ENCODE measurements at regions not wholly inside any gene's neighbourhood (a gene's known extent, or its start where the extent isn't known, plus 50 kb on each side); places are given as distances from the start of the nearest gene placed in this dataset.

DNA sequence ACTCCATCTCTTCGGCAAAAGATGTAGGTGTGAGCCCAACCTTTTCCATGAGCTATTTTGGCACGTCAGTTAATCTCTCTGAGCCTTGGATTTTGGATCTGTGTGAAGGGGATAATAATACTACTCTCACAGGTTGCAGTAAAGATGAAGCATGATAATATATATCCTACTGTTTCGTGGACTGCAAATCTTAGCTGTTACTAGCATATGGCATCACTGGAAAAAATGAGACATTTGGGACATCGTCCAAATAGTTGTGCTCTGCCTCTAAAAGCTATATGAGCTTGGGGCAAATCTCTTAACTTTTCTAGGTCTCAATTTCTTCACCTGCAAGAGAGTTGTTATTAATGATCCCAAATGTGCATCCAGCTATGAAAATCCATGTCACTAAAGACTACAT lies 147.4 kb upstream of the ZRANB2 start:
- no peak for DNase-seq (ENCODE audit: low read depth)
- TF ChIP-seq, protein P1, sequence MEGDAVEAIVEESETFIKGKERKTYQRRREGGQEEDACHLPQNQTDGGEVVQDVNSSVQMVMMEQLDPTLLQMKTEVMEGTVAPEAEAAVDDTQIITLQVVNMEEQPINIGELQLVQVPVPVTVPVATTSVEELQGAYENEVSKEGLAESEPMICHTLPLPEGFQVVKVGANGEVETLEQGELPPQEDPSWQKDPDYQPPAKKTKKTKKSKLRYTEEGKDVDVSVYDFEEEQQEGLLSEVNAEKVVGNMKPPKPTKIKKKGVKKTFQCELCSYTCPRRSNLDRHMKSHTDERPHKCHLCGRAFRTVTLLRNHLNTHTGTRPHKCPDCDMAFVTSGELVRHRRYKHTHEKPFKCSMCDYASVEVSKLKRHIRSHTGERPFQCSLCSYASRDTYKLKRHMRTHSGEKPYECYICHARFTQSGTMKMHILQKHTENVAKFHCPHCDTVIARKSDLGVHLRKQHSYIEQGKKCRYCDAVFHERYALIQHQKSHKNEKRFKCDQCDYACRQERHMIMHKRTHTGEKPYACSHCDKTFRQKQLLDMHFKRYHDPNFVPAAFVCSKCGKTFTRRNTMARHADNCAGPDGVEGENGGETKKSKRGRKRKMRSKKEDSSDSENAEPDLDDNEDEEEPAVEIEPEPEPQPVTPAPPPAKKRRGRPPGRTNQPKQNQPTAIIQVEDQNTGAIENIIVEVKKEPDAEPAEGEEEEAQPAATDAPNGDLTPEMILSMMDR (IDR thresholded peaks at IDR 0.05; ENCODE audit: insufficient read depth, low read depth, low read length, missing control alignments): no peak

DNA sequence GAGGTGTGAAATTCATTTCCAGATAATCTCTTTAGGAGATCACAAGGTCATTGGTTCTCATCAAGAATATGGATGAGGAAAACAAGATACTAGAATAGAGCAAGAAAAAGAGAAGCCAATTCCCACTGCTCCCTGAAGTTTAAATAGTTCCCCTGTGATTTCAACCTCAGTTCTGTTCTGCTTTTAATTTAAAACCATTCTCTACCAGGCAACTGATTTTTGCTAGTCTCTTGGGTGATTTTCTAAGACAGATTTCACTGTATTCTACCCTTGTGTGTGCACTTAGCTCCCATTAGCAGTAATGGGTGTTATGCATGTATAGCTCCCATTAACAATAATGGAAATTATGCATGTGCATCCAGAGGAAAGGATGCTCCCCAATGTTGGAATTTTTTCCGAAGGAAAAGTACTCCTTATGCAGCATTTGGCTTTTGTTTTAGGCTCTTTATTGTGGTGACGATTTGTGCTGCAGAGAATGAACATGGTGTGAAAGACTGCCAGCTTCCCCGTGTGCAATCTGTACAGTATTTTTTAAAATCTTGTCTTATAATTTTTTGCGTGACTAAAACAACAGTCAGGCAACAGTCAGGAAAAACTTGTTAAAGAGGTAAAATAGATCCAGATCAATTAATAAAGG lies 144.0 kb upstream of the ZRANB2 start:
- H3K4me3 ChIP-seq (ENCODE audit: low read depth, low read length): no peak overlapping the region
- no peak for DNase-seq (ENCODE audit: low read depth)

More for the DNA sequence above, 147.4 kb upstream of the ZRANB2 start:
- H3K4me3 ChIP-seq (ENCODE audit: low read depth, low read length): no peak overlapping the region

DNA sequence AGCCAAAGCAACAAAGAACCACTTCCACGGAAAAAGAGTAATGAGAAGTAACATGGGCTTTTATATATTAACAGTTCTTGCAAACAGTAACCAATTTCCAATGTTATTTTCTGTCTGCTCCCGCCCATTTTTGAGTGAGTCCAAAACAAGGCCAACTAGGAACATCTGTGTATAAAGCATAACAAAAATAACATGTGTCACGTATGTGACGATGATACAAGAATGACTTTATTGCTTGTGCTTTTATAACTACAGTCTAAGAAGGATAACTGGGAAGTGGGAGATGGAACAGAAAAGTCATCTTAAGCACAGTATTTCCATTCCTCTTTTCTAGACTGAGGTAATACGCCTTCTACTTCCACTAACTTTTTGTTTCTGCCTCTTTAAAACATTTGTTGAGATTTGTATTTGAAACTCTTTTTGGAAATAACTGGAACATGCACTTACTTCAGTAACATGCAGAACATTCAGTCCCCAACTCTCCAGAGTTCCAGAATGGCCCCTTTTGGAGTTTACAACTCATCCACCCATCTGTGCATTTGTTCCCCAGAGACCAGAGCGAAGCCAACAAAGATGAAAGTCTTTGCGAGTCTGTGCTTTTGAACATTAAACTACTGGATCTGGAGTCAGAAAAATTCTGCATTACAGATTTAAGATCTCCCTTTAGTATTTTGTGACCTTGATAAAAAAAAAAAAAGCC lies 143.0 kb upstream of the ZRANB2 start:
- H3K4me3 ChIP-seq (ENCODE audit: low read depth, low read length): no peak overlapping the region
- TF ChIP-seq, protein P1 (IDR thresholded peaks at IDR 0.05; ENCODE audit: insufficient read depth, low read depth, low read length, missing control alignments): no peak
- DNase-seq (ENCODE audit: low read depth): no peak

More for the DNA sequence above, 144.0 kb upstream of the ZRANB2 start:
- TF ChIP-seq, protein P1 (IDR thresholded peaks at IDR 0.05; ENCODE audit: insufficient read depth, low read depth, low read length, missing control alignments): no peak

DNA sequence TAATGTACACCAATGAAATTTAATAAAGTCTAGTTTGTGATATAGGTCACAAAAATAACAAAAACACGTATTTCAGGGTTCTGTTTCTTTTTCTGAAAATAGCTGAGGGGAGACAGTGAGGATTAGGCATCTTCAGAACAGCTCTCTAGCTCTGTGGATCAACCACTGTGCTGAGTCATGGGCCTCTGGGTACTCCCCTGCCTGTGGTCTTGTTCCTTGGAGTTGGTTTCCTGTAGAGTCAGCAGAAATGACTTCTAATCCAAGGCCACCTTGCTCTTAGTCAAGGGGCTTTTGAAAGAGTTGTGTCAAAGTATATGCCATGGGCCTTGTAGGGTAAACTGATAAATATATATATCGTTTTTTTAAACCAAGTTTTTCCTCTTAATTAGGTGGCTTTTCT lies 141.8 kb upstream of the ZRANB2 start:
- DNase-seq (ENCODE audit: low read depth): no peak
- TF ChIP-seq, protein P1 (IDR thresholded peaks at IDR 0.05; ENCODE audit: insufficient read depth, low read depth, low read length, missing control alignments): no peak
- H3K4me3 ChIP-seq (ENCODE audit: low read depth, low read length): no peak overlapping the region

- DNase-seq (ENCODE audit: low read depth): no peak
- H3K4me3 ChIP-seq (ENCODE audit: low read depth, low read length): no peak overlapping the region
- TF ChIP-seq, protein P1 (IDR thresholded peaks at IDR 0.05; ENCODE audit: insufficient read depth, low read depth, low read length, missing control alignments): no peak
Observed at GRCh38 chr1:71210718-71211117, 129.9 kb upstream of the ZRANB2 start.

GRCh38 chr1:71203241-71203640 lies 122.4 kb upstream of the ZRANB2 start:
- TF ChIP-seq, protein P1 (IDR thresholded peaks at IDR 0.05; ENCODE audit: insufficient read depth, low read depth, low read length, missing control alignments): no peak
- DNase-seq (ENCODE audit: low read depth): no peak
- H3K4me3 ChIP-seq (ENCODE audit: low read depth, low read length): no peak overlapping the region
